SK-N-SH treated with all-trans-retinoic acid at 6 μM for 48 hours (cell line): ENCODE measurements at regions not wholly inside any gene's neighbourhood (a gene's known extent, or its start where the extent isn't known, plus 50 kb on each side); places are given as distances from the start of the nearest gene placed in this dataset.

Source experiments
- ATAC-seq: fragments of 200-7000 bp; cut with Tn5 transposase; 3 replicates; pipeline ENCODE4 v1.9.1; 2020; ENCODE audit warnings: mild to moderate bottlenecking, moderate library complexity
- BACH2 ChIP-seq: fragments of 250-450 bp; sonication (Bioruptor Pico); IDR thresholded peaks from 2 replicates; pipeline ENCODE4 v1.9.0; 2021; ENCODE audit warnings: mild to moderate bottlenecking, borderline replicate concordance
- CSDC2 ChIP-seq: fragments of 250-450 bp; sonication (Bioruptor Pico); IDR thresholded peaks from 2 replicates; pipeline ENCODE4 v1.5.0; 2020; ENCODE audit warnings: mild to moderate bottlenecking, moderate library complexity
- ESRRG ChIP-seq: fragments of 250-450 bp; sonication (Bioruptor Pico); IDR thresholded peaks from 2 replicates; pipeline ENCODE4 v1.6.1; 2021; ENCODE audit warnings: mild to moderate bottlenecking
- GLIS3 ChIP-seq: fragments of 250-450 bp; sonication (Bioruptor Pico); IDR thresholded peaks from 2 replicates; pipeline ENCODE4 v1.5.0; 2020; ENCODE audit warnings: mild to moderate bottlenecking, moderate library complexity
- ISL1 ChIP-seq: fragments of 250-450 bp; sonication (Bioruptor Pico); IDR thresholded peaks from 2 replicates; pipeline ENCODE4 v2.1.2; 2022; ENCODE audit warnings: mild to moderate bottlenecking, moderate library complexity
- PATZ1 ChIP-seq: fragments of 250-450 bp; sonication (Bioruptor Pico); IDR thresholded peaks from 2 replicates; pipeline ENCODE4 v1.8.0; 2020; ENCODE audit warnings: mild to moderate bottlenecking, moderate library complexity, borderline replicate concordance
- POU6F1 ChIP-seq: fragments of 250-450 bp; sonication (Bioruptor Pico); IDR thresholded peaks from 2 replicates; pipeline ENCODE4 v1.8.0; 2021; ENCODE audit warnings: low read depth, mild to moderate bottlenecking, moderate library complexity, borderline replicate concordance
- PPARA ChIP-seq: fragments of 250-450 bp; sonication (Bioruptor Pico); IDR thresholded peaks from 2 replicates; pipeline ENCODE4 v1.5.0; 2020; ENCODE audit warnings: mild to moderate bottlenecking, borderline replicate concordance
- RARB ChIP-seq: fragments of 250-450 bp; sonication (Bioruptor Pico); IDR thresholded peaks from 2 replicates; pipeline ENCODE4 v1.8.0; 2021; ENCODE audit warnings: mild to moderate bottlenecking, moderate library complexity
- SNAI2 ChIP-seq: fragments of 250-450 bp; sonication (Bioruptor Pico); IDR thresholded peaks from 2 replicates; pipeline ENCODE4 v1.5.0; 2020; ENCODE audit warnings: mild to moderate bottlenecking, moderate library complexity
- TOX ChIP-seq: fragments of 250-450 bp; sonication (Bioruptor Pico); IDR thresholded peaks from 2 replicates; pipeline ENCODE4 v1.8.0; 2021; ENCODE audit warnings: mild to moderate bottlenecking, moderate library complexity, borderline replicate concordance
- TSHZ2 ChIP-seq: fragments of 250-450 bp; sonication (Bioruptor Pico); IDR thresholded peaks from 2 replicates; pipeline ENCODE4 v1.5.0; 2020; ENCODE audit warnings: mild to moderate bottlenecking, moderate library complexity
- ZC3H10 ChIP-seq: fragments of 250-450 bp; sonication (Bioruptor Pico); IDR thresholded peaks from 2 replicates; pipeline ENCODE4 v1.5.1; 2021; ENCODE audit warnings: mild to moderate bottlenecking, moderate library complexity
- ZFP3 ChIP-seq: fragments of 250-450 bp; sonication (Bioruptor Pico); IDR thresholded peaks from 2 replicates; pipeline ENCODE4 v1.5.0; 2020; ENCODE audit warnings: mild to moderate bottlenecking, moderate library complexity
- ZFP30 ChIP-seq: fragments of 450-650 bp; formaldehyde crosslinking; IDR thresholded peaks from 2 replicates; pipeline ENCODE4 v1.5.0; 2022; ENCODE audit warnings: mild to moderate bottlenecking, moderate library complexity
- ZNF565 ChIP-seq: fragments of 450-650 bp; formaldehyde crosslinking; conservative IDR thresholded peaks from 2 replicates; pipeline ENCODE4 v1.5.0; 2020; ENCODE audit warnings: low read depth, mild to moderate bottlenecking, moderate library complexity
- ZNF70 ChIP-seq: fragments of 450-650 bp; formaldehyde crosslinking; IDR thresholded peaks from 2 replicates; pipeline ENCODE4 v1.5.0; 2020; ENCODE audit warnings: mild to moderate bottlenecking, moderate library complexity
- ZNF8 ChIP-seq: fragments of 450-650 bp; formaldehyde crosslinking; IDR thresholded peaks from 2 replicates; pipeline ENCODE4 v1.5.0; 2020; ENCODE audit warnings: mild to moderate bottlenecking, moderate library complexity

DNA sequence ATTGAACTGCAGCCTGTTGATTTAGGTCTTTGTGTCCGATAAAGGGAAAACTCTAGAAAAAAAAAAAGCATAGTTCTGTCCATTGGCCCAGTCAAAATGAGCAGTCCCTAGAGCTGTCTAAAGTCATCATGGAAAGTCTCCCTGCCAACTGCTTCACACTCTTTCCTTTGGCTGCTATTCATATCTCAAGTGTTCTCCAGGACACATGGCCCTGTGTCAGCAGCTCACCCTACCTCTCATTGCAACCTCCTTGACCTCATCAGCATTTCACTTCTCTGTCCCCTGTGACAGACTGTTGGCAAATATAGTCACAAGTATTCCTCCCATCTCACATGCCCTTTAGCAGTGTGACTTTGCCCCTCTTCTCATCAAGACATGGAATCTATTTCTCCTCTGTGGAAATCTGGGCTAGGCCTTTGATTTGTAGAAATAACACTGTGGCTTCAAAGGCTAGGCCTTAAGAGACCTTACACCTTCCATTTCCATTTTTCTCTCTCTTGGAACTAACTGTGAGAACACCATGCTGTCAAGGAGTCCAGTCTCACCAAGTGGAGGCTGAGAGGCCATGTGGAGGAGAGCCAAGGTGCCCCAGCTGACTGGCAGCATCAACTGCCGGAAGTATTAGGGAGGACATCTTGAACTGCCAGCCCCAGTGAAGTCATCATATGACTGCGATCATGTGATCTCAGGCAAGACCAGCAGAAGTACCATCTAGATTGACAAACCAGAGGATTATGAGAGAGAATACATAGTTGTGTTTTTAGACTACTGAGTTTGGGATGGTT is 149.4 kb upstream of the TARS1 start (continued):
- TF ChIP-seq ZNF8 (CRISPR knock-in tag) (no peak), ZNF565 (CRISPR knock-in tag) (no peak), ISL1 (no peak), TOX (no peak)
- TF ChIP-seq, all 23 proteins: peak for 0

DNA sequence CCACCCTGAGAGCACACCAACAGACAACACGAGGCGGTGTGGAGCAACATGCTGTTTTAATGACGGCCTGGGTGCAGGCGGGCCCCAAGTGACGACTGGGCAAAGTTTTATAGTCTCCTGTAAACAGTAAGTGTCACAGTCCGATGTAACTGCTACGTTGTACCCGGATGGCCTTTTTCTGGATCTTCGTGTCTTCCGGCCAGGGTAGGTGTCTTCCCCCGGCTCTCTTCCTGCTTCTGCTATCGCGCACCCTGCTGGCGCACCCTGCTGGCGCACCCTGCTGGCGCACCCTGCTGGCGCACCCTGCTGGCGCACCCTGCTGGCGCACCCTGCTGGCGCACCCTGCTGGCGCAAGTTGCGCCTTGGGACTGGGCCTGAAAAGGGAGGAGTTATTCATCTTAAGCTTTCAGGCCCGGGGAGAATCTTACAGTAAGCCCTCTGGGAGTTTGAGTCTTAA is 143.0 kb upstream of the TARS1 start:
- TF ChIP-seq POU6F1 (CRISPR knock-in tag): no peak
- no peak for TF ChIP-seq BACH2 (CRISPR knock-in tag)
- TF ChIP-seq ZFP3 (CRISPR knock-in tag): no peak
- TF ChIP-seq PPARA (CRISPR knock-in tag): no peak
- TF ChIP-seq ZNF8 (CRISPR knock-in tag): no peak
- no peak for TF ChIP-seq ISL1
- TF ChIP-seq PATZ1: no peak
- no peak for TF ChIP-seq RARB
- no peak for TF ChIP-seq ESRRG (CRISPR knock-in tag)
- no peak for TF ChIP-seq GLIS3
- no peak for TF ChIP-seq ZNF70 (CRISPR knock-in tag)
- TF ChIP-seq ZC3H10: no peak
- ATAC-seq: no peak

- peak; percentile 91 for ATAC-seq
- no peak for TF ChIP-seq TSHZ2 (CRISPR knock-in tag)
These were observed 141.1 kb upstream of the TARS1 start for GRCh38 chr5:33299621-33300208.

DNA sequence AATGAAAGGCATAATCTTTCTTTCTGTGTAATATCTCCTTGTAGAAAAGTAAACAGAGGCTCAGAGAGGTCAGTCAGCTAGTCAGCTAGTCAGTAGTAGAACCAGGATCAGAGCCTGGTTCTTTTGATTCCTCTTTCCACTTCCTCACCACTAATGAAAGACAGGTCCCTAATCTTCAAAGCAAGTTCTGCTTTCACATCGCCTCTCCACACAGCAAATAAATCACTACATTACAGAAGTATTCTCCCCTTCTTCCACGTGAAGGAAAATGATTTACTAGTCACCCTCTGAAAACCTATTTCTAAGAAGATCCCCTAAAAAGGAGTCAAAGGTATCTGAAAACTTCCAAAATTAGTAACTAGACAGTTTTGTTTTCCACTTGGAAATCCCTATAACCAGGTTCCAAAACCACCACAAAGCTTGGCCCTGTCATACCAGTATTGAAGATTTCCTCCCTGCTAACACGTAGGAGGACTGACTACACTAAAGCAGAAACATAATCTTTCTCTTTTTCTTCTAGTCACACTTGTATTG is 140.5 kb upstream of the TARS1 start:
- no peak for TF ChIP-seq ZNF8 (CRISPR knock-in tag)
- TF ChIP-seq PATZ1: no peak
- no peak for TF ChIP-seq SNAI2 (CRISPR knock-in tag)
- no peak for TF ChIP-seq ZFP3 (CRISPR knock-in tag)
- TF ChIP-seq GLIS3: no peak
- ATAC-seq: peak; percentile 72

DNA sequence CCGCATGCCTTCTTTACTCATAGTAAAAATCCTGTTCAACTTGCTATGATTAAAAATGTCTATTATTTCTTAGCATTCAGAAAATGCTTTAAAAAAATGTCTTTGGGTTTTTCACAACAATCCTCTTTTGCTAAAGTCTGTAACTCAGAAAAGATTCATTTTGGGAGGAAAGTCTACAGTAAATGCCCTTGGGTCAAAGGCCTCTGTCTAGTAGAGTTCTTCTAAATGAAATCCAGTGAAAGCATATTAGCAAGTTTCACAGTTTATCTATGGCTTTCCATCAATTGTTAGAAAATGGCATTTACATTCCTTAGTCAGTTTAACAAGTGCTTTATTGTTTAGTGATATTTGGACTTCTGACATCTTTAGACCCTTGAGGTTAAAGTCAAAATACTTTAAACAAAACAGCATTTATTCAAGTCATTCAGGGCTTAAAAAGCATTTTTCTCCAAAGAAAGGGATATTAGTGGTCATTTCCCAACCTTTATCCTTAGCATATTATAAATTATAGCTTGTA is 137.1 kb upstream of the TARS1 start:
- no peak for ATAC-seq
- TF ChIP-seq ISL1: no peak
- no peak for TF ChIP-seq TSHZ2 (CRISPR knock-in tag)
- no peak for TF ChIP-seq ZFP3 (CRISPR knock-in tag)
- TF ChIP-seq BACH2 (CRISPR knock-in tag): no peak
- TF ChIP-seq CSDC2 (CRISPR knock-in tag): no peak
- TF ChIP-seq ZNF70 (CRISPR knock-in tag): no peak
- no peak for TF ChIP-seq TOX
- no peak for TF ChIP-seq ZFP30 (CRISPR knock-in tag)
